IPS-NIHi7 (cell line): ENCODE measurements at regions not wholly inside any gene's neighbourhood (a gene's known extent, or its start where the extent isn't known, plus 50 kb on each side); places are given as distances from the start of the nearest gene placed in this dataset.

Experiments
- DNase-seq: peaks from one replicate; pipeline ENCODE4 v3.0.0; 2012; ENCODE audit warnings: mixed read lengths; ENCODE audit errors: extremely low spot score

DNA sequence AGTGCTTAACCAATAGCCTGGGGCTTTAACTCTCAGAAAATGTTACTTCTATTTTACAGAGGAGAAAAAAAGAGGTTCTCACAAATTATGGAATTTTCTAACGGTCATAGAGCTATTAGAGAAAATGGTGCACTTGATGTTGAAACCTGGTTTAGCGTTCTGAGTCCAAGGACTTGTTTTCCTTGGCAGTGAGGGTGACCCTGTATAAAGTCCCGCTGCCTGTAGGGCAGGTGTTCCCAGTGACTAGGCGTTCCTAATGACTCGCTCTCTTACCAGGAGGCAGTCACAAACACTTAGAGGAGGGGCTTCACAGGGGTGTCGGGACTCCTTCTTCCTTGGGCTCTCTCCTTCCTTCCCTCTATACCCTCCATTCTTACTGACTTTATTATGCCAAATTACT lies 175.8 kb downstream of the ACTR3 start:
- DNase-seq, result no peak

DNA sequence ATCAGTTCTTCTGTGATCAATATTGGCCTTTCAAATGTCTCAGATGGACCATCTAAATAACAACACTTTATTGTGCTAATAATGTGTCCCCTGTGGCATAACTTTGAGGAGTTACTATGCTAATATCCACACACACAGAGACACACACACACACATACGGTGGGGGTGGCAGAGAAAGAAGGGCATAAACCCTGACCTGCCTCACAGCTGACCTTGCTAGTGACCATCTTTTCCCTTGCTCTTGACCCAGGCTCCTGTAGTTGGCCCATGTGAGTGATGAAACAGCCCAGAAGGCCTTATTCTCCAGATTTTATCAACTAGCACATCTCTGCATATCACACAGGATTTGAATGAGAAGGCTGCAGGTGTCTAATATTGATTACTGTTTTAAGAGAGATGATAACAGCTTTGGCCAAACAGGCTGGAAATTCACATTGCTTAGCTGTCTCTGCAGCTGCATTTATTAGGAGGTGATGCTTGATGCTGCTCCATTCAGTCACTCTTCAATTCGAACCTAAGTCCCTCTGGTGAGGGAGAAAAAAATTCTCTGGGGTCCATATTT lies 176.4 kb downstream of the ACTR3 start:
- DNase-seq, result no peak

DNA sequence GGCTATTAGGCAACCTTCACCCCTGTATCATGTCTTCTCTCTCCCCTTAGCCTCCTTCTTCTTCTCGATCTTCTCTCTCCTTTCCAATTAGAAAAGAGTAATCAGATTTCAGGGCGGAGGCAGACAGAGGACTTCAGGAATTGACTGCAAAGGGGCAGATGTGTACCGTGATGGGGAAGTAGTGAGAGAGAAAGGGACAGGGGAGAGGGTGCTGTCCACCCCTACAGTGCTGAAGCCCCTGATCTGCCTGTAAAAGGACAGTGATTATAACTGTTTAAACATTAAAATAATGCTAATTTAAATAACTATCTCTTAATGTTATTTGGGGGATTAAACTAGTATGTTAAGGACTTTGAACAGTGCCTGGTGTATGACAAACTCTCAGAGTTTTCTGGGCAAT lies 178.5 kb downstream of the ACTR3 start:
- DNase-seq, result peak; percentile 73

DNA sequence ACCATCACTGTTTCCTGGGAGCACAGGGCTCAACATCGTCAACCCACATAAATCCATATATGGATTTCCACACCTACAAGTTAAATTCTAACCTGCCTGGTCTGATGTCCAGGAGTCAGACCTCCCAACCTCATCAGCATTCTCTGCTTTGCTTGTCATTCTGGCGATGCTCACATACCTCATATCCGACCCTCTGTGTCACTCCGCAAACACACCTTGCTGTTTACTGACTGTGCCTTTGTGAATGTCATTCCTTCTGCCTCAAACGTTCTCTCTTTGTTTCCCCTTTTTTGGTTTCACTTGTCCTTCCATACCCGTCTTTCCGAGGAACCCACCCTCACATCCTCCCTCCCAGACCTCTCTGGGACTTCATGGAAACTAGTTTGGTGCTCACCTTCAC lies 187.1 kb downstream of the ACTR3 start:
- DNase-seq, result no peak

DNA sequence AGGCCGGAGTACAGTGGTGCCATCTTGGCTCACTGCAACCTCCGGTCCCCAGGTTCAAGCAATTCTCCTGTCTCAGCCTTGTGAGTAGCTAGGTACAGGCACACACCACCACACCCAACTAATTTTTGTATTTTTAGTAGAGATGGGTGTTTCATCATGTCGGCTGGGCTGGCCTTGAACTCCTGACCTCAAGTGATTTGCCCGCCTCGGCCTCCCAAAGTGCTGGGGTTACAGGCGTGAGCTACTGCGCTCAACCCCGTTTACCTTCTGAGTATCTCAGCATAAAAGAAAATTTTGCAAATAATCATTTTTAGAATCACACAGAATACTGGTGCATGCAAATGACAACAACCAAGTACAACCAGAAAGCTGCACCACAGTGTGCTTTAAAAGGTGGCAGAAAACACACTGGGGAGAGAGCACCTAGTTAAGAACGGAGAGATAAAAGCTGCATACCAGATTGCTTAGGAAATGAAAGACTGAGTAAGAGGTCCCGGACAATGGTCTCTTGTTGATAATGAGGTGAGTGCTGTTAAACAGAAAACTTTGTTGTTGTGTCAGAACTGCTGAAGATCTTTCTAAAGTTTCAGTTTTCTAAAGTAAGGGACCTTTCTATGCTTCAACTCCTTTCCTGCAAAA lies 189.6 kb downstream of the ACTR3 start:
- DNase-seq, result no peak

DNA sequence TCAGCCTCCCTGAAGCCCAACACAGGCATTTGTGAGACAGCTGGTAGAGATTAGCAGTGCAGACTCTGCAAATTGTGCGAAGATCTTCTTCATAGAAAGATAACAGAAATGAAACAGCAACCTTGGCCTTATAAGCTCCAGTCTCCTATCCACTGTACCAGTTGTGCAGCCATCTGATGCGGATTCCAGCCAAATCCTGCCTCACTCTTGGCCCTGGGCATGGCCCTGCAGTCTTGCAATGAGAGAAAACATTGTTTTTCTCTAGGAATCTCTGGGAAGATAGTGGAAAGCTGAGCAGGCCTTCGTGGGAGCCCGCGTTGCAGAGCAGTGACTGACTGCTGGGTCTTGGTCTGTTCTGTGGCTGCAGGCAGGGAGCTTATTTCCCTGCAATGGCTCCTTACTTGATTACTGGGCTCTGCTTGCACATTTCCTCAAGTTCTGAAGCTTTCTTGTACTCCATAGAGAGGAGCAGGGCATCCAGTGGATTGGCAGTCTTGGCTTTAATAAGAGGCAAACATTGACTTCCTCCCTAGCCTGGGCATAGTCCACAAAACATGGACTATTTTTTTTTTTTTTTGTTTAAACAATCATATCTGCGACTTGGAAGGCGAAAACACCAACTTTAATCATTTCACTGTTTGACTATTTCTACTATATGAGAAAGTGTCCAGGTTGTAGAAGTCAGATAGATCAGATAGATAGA lies 193.0 kb downstream of the ACTR3 start:
- no peak for DNase-seq

DNA sequence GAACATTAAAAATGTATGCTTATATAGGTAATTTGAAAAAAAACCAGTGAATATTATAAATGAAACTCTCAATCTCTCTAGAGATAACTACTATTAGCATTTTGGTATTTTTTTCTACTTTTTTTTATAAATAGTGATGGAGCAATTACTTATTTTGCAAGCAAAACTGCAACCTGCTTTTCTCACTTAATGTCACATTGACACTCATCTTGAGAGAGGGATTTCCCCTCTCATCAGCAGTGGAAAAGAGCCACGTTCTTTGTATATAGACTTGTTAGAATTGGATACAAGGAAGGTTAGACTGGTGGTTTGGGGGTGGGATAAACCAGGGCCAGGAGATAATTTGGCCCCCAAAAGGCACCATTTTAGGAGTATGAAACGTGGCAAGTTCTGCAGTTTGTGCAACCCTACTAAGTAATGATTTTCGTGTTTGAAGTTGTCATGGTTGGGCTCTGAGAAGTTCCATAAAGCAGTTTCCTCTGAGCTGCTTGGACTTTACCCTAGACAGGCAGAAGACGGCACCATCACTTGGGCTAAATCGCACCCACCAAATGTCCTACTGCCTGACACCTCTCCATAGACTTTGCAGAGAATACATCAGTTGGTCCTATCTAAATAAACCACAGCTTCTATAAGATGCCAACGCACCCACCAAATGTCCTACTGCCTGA lies 194.0 kb downstream of the ACTR3 start:
- no peak for DNase-seq

DNA sequence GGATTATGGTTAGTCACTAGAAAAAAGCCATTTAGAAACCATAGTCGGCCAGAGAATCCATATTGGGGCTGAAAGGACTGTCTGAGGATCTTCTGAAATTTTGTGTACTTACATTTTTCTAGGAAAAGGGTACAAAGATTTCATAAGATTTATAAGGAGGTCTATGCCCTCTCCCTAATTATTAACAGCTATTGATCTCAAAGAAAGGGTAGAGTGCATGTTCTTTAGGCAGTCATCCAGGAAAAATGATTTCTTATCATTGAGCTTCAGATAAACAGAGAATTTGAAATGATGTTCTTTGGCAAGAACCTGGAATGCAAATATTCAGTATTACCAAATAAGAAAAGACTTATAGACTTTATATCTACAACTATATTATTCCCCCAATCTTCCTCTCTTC lies 195.3 kb downstream of the ACTR3 start:
- DNase-seq, result no peak

DNA sequence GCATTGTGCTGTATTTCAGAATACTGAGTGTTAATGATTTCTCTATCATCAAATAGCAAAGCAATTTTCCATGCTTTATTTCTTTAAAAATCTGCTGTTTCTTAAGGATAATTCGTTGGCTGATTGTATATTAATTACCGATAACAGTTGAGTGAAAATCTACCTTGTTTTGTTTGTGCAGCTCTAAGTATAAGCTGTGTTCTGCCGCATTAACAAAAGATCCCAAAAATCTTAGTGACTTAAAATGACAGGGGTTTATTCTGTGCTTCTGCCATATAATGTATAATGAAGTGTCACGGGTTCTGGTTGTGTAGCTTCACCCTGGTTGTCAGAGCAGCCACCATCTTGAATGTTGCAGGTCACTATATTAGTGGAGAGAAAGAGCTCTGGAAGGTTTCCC lies 196.1 kb downstream of the ACTR3 start:
- no peak for DNase-seq

DNA sequence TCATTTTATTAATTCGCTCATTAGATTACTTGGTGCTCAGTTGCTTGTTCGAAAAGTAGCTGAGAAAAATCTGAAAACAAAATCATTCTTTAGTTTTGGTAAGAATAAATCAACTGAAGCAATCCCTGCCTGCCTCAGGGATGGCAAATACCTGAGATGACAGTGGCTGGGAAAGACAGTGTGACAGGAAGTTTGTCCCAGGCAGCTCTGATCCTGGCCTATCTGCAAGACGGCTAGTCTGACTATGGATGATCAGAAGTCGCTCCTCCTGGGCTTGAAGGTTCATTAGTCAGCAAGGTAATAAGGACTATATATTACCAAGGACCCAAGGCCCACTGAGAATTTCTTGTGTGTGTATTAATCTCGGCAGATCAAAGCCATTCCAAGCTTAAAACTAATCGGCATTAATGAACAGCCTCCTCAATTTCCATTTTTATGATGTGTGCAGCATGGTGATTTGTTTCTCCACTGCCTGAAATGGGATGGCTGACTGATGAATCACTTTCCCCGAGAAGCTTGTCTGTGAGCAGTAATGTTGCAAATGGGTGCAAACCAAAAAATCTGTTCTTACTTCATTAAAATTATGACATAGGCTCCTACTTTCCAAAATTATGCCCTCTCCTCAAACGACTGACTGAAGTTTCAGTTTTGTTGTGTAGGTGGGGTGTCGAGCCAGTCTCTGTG lies 199.9 kb downstream of the ACTR3 start:
- no peak for DNase-seq

DNA sequence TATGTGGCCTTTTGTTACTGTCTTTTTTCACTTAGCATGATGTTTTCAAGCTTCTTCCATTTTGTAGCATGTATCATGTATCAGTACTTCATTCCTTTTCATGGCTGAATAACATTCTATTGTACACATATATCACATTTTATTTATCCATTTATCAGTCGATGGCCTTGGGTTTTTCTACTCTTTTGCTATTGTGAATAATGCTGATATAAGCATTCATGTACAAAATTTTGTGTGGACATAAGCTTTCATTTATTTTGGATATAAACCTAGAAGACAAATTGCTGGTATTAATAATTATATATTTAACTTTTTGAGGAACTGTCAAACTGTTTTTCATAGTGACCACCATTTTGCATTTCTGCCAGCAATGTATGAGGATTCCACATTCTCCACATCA lies 201.1 kb downstream of the ACTR3 start:
- no peak for DNase-seq

DNA sequence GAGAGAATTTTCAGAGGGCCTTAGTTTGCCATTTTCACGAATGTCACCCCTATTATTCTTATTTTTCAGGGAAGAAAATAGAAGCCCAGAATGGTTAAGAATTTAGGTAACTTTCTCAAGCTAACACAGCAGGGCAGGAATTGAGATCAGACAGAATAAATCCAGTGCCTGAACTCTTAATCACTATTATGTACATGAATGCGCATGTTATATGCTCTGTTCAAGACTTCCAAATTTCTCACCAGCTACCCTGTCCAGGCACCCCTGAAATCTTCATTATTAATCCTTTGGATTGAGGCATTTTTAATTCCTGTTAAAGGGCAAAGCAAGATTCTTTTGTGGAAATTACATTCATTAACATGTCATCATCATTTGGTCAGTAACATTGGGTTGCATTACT lies 218.4 kb downstream of the ACTR3 start:
- DNase-seq, result no peak

DNA sequence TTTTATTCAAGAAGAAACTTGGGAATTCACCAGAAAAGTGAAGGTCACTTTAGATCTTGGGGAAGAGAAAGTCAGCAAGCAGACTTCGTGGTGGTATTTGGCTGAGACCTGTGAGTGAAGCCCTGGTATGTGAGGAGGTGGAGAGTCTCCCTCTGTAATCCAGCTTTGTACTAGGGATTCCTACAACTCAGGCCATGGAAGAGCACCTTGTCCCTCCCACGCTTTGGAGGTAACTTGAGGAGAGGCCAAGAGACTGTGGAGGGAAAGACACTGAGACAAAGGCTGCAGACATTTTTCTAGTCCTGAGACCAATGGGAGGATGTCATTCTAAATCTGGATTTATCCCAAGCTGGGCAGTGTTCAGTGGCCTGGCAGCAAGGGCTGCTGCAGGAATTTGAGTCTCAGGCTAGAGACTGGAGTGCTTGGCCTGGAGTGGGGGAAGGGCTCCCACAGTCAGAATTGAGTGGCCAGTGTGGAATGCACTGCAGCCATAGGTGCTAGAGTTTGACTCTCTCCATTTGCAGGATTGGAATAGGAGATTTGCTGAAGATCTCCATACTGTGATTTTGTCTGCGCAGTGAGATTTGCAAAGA lies 219.0 kb downstream of the ACTR3 start:
- peak; percentile 36 for DNase-seq

DNA sequence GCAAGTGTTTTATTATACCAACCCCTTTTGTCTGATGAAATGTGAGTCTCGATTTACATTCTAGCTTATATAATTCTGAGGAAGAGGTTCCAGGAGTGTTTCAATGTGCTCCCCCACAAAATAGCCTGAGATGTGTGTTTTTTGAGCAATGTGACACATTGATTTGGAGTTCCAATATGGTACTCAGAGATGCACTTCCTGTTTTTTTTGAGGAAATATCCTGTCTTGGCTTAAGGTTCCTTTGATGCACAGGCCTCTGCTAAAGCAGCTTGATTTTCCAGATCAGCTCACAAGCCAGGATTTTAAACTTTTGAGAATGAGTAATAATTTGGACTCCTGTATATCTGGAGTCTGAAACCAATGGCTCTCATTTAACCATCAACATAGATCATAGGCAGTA lies 221.4 kb downstream of the ACTR3 start:
- no peak for DNase-seq

DNA sequence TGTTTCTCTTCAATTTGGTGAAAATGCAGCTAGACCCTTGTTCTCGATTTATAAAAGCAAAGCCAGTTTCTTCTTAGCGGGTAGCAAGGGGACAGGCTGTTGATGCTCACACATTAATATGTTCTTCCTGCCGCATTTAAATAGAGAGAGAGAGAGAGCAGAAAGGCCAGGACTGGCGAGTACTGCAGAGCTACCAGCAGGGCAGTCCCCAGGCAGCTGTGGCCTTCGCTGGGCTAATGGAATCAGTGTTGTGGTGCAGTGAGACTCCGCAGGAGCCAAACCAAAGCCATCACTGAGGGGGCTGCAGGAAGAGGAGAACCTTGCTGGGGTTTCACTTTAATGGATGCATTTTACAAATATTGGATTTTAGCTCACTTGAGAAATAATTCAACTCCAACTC lies 223.6 kb downstream of the ACTR3 start:
- DNase-seq, result peak; percentile 29

DNA sequence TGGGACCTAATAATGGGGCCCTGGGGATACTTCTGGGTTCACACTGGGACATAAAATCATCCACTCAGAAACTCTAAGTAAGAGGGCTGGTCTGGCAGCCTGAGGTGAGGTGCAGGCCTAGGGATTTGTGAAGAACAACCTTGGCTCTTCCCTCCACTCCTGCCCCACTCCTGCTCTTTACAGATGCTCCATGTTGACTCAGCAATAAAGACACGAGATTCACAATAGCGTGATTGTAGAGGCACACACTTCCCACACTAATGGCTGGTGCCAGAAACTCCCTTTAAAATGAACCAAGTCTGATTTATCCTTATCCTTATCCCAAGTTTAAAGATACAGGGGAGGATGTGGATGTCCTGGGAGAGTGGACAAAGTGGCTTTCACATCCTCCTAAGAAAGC lies 228.2 kb downstream of the ACTR3 start:
- DNase-seq, result no peak

DNA sequence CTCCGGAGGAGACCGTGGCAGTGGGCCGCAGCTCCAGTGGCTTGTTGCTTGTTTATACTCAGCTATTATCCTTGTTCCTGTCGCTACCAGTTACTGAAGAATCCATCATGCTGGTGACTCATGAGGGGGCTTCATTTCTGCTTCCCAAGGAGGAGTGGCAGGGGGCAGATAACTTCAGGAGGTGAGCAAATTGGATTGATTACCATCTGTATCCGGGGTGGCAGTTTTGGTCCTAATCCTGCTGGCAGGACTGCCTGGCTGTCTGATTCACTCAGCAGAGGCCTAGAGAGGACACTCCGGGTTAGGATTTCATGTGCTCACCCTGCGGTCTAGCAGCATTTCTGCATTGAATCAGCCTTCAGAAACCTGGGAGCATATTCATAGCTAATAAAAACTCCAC lies 230.0 kb downstream of the ACTR3 start:
- DNase-seq, result peak; percentile 16

DNA sequence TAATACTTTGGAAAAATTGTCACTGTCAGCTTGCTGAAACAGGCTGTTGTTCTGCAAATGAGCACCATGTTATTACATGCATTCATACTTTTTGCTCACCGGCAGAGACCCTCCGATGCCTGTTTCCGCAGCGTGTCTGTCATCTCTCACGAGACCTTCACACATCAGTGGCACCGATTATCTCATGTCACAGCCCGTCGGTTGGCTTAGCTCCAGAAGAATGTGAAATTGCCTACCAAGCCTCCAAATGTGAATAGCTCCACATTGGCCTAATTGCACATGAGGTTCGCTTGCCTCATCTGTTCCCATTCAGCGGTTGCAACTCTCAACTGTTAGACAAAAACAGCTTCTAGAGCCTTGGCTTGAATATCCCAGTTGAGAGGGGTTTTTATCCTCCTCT lies 233.0 kb downstream of the ACTR3 start:
- no peak for DNase-seq

DNA sequence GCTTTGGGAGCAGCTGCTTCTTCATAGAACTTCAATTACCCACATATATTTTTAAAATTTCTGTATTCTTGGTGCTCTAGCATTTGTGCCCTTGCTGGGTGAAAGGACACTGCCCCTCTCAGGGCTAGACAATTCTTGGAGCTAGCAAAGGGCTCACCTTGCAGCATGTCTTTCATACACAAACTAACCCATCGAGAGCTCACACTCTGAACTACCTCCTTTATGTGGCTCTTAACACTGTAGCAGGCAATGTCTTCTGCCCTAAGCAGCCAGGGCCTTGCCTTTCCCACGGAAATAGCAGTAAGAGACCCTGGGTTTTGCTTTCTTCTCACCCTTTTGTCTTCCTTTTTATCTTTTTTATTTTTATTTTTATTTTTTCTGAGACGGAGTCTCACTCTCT lies 234.0 kb downstream of the ACTR3 start:
- no peak for DNase-seq

DNA sequence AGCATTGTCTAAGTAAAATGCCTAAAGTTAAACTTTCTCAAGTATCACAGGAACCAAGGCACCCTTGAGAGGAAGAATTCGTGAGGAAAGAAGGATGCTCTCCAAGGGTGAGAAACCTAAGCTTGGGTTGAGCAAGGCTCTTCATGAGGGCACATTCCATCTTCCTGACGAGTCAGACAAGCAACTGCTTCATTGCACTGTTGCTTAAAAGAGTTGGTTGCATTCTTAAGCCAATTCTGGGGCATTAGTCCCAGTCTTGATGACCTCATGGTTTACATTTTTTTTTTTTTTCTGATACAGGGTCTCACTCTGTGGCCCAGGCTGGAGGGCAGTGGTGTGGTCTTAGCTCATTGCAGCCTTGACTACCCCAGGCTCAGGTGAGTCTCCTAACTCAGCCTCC lies 237.5 kb downstream of the ACTR3 start:
- no peak for DNase-seq

DNA sequence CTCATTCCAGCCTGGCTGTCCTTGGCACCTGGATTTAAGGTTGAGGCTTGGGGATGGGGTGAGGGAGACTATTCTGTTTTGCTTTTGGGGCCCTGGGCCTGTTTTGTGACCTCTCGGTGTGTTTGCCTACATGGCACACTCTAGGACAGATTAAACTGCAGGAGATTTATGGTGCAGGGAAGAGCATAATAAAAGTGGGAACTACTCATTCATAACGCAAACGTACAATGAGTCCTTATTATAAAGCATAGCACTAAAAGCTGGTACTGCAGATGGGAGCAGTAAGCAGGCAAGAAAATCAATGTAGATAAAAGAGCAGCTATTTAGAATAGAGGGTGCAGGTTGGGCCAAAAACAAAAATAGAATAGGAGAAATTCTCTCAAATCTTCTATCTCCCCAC lies 238.4 kb downstream of the ACTR3 start:
- DNase-seq, result no peak

DNA sequence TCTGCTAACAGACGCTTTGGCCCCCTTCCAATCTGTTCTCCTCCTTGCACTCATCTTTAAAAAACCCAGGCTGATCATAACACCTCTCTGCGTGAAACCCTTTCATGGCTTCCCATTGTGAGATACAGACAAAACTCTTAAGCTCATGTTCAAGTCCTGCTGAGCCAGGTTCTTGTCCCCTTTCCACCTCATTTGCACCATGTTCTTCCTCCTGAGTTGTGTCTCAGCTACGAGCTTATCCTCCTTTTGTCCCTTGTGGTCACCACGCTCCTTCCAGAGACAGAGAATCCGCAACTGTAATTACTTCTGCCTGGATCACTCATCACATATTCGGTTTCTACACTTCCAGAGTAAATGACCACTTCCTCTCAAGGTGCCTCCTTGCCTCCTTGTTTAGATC lies 238.8 kb downstream of the ACTR3 start:
- no peak for DNase-seq
